Kidney glomerular epithelial cell (primary cell): ENCODE measurements at regions not wholly inside any gene's neighbourhood (a gene's known extent, or its start where the extent isn't known, plus 50 kb on each side); places are given as distances from the start of the nearest gene placed in this dataset.

ENCODE experiments used
- DNase-seq: peaks from one replicate; lab custom pipeline; 2025; lab: John Stamatoyannopoulos, UW

- no peak for DNase-seq
Observed at GRCh38 chr6:14065350-14065749, 52.2 kb upstream of the CD83 start.

- peak; percentile 73 for DNase-seq
Observed at GRCh38 chr6:14066782-14067406, 50.7 kb upstream of the CD83 start.

- DNase-seq, result no peak
Observed at GRCh38 chr6:14067656-14068055, 49.9 kb upstream of the CD83 start.
